Keratinocyte (primary cell): ENCODE measurements at regions not wholly inside any gene's neighbourhood (a gene's known extent, or its start where the extent isn't known, plus 50 kb on each side); places are given as distances from the start of the nearest gene placed in this dataset.

Source experiments
- DNase-seq: peaks from one replicate; pipeline ENCODE4 v3.0.0-alpha.2; 2011; ENCODE audit warnings: low read depth, missing footprints, low spot score
- FAIRE-seq: peaks from 2 replicates; lab custom pipeline; 2011; peaks lifted over from hg19 to GRCh38; lab: Jason Lieb, UNC
- H2AFZ ChIP-seq: 2 replicates; pipeline ENCODE4 v1.6.0; 2012; ENCODE audit warnings: low read length, control low read depth, inconsistent platforms; ENCODE audit not compliant: control insufficient read depth
- H3K27ac ChIP-seq: 2 replicates; pipeline ENCODE4 v1.5.1; 2011; ENCODE audit warnings: low read length; ENCODE audit not compliant: control insufficient read depth, insufficient read depth
- H3K27me3 ChIP-seq: 3 replicates; pipeline ENCODE4 v1.6.0; 2011; ENCODE audit warnings: low read length; ENCODE audit not compliant: control insufficient read depth, insufficient read depth; ENCODE audit errors: extremely low read depth
- H3K36me3 ChIP-seq, 2 experiments: 2 replicates in 1 of 2; 3 replicates in 1 of 2; pipeline ENCODE4 v1.5.1; 2011; ENCODE audit warnings: low read length in 2 of 2, mild to moderate bottlenecking in 1 of 2; ENCODE audit not compliant: control insufficient read depth in 2 of 2, insufficient read depth in 2 of 2; ENCODE audit errors: extremely low read depth in 1 of 2
- H3K4me1 ChIP-seq: 3 replicates; pipeline ENCODE4 v1.5.1; 2011; ENCODE audit warnings: low read length; ENCODE audit not compliant: control insufficient read depth, insufficient read depth; ENCODE audit errors: extremely low read depth
- H3K4me2 ChIP-seq: 3 replicates; pipeline ENCODE4 v1.6.0; 2011; ENCODE audit warnings: low read depth, low read length; ENCODE audit not compliant: control insufficient read depth, insufficient read depth; ENCODE audit errors: extremely low read depth
- H3K4me3 ChIP-seq, 3 experiments: fragments of 200-600 bp in 1 of 3; sonication (generic) in 1 of 3; 2 replicates in 2 of 3; 3 replicates in 1 of 3; pipeline ENCODE4 v1.5.1; 2011 to 2016; ENCODE audit warnings: low read length in 3 of 3, mild to moderate bottlenecking in 3 of 3, control low read depth in 2 of 3, inconsistent platforms in 1 of 3, low read depth in 1 of 3, mixed read lengths in 1 of 3, mixed run types in 1 of 3, moderate library complexity in 1 of 3; ENCODE audit not compliant: control insufficient read depth in 2 of 3, insufficient read depth in 2 of 3; ENCODE audit errors: extremely low read depth in 1 of 3
- H3K79me2 ChIP-seq: 2 replicates; pipeline ENCODE4 v1.6.0; 2012; ENCODE audit warnings: low read length; ENCODE audit not compliant: control insufficient read depth, insufficient read depth
- H3K9ac ChIP-seq: 3 replicates; pipeline ENCODE4 v1.6.0; 2011; ENCODE audit warnings: low read length; ENCODE audit not compliant: control insufficient read depth, insufficient read depth; ENCODE audit errors: extremely low read depth
- H3K9me1 ChIP-seq: 3 replicates; pipeline ENCODE4 v1.6.0; 2011; ENCODE audit warnings: low read length; ENCODE audit not compliant: control insufficient read depth, insufficient read depth; ENCODE audit errors: extremely low read depth
- H3K9me3 ChIP-seq: 2 replicates; pipeline ENCODE4 v1.5.1; 2012; ENCODE audit warnings: low read depth, low read length; ENCODE audit not compliant: control insufficient read depth
- H4K20me1 ChIP-seq: 3 replicates; pipeline ENCODE4 v1.6.0; 2011; ENCODE audit warnings: low read length; ENCODE audit not compliant: control insufficient read depth, insufficient read depth; ENCODE audit errors: extremely low read depth
- CTCF ChIP-seq, 3 experiments: IDR thresholded peaks in 1 of 3; conservative IDR thresholded peaks in 1 of 3; optimal IDR thresholded peaks in 1 of 3; 2 replicates in 2 of 3; 3 replicates in 1 of 3; pipeline versions ENCODE3 to v1.5.1; 2011; ENCODE audit warnings: low read length in 3 of 3, mild to moderate bottlenecking in 3 of 3, moderate library complexity in 2 of 3, control low read depth in 1 of 3, inconsistent platforms in 1 of 3; ENCODE audit not compliant: insufficient read depth in 2 of 3; ENCODE audit errors: extremely low read depth in 1 of 3
- EZH2 ChIP-seq: IDR thresholded peaks from one replicate; pipeline ENCODE4 v1.6.1; 2012; ENCODE audit warnings: inconsistent platforms, mild to moderate bottlenecking, low read length, moderate library complexity
- dilution Hi-C: fragments of 300-500 bp; cut with MboI; formaldehyde crosslinking; loops from one replicate; pipeline ENCODE4 v1.7.0; 2020; ENCODE audit warnings: low sequenced_read_pairs; ENCODE audit not compliant: extremely low pct_ligation_motif_present

- no peak for TF ChIP-seq EZH2
- no peak for TF ChIP-seq CTCF (optimal IDR thresholded peaks at IDR 0.05 in 1 of 3, IDR thresholded peaks at IDR 0.05 in 1 of 3, conservative IDR thresholded peaks at IDR 0.05 in 1 of 3; ENCODE audit: extremely low read depth in 1 of 3, insufficient read depth in 2 of 3, low read length in 3 of 3)
- dilution Hi-C loops = no loop called here
- Histone ChIP-seq H3K79me2 (no peaks in the 10 kb centered on the region), H3K36me3 (no peaks in the 10 kb centered on the region), H3K4me3 (no peak overlapping the region), H2AFZ (no peak overlapping the region), H3K4me2 (no peak overlapping the region), H4K20me1 (no peaks in the 10 kb centered on the region), H3K9ac (no peak overlapping the region), H3K9me1 (no peaks in the 10 kb centered on the region), H3K9me3 (no peaks in the 10 kb centered on the region), H3K27ac (no peak overlapping the region), H3K27me3 (no peaks in the 10 kb centered on the region), H3K4me1 (no peaks in the 10 kb centered on the region)
- DNase-seq (no peak), FAIRE-seq (no peak)
Measured at GRCh38 chr4:136636155-136636554, 896.1 kb downstream of the PCDH18 start.

- Histone ChIP-seq H3K36me3 (no peaks in the 10 kb centered on the region), H3K9ac (no peak overlapping the region), H3K27me3 (no peaks in the 10 kb centered on the region), H3K9me1 (no peaks in the 10 kb centered on the region), H4K20me1 (no peaks in the 10 kb centered on the region), H3K4me3 (no peak overlapping the region), H3K4me1 (no peaks in the 10 kb centered on the region), H3K9me3 (no peaks in the 10 kb centered on the region), H3K79me2 (no peaks in the 10 kb centered on the region), H3K27ac (no peak overlapping the region), H2AFZ (no peak overlapping the region), H3K4me2 (no peak overlapping the region)
- TF ChIP-seq CTCF (optimal IDR thresholded peaks at IDR 0.05 in 1 of 3, IDR thresholded peaks at IDR 0.05 in 1 of 3, conservative IDR thresholded peaks at IDR 0.05 in 1 of 3; ENCODE audit: extremely low read depth in 1 of 3, insufficient read depth in 2 of 3, low read length in 3 of 3) (no peak), EZH2 (no peak)
- FAIRE-seq (no peak), DNase-seq (no peak)
- dilution Hi-C loops = no loop called here
Measured at GRCh38 chr4:136634121-136634520, 898.2 kb downstream of the PCDH18 start.
